ES-I3 (cell line): ENCODE measurements at regions not wholly inside any gene's neighbourhood (a gene's known extent, or its start where the extent isn't known, plus 50 kb on each side); places are given as distances from the start of the nearest gene placed in this dataset.

Experiments used
- H3K36me3 ChIP-seq: 2 replicates; pipeline ENCODE4 v1.6.1; 2013; ENCODE audit warnings: mild to moderate bottlenecking, low read length, control low read depth, moderate library complexity; ENCODE audit not compliant: insufficient read depth
- H3K4me1 ChIP-seq: 2 replicates; pipeline ENCODE4 v1.6.1; 2013; ENCODE audit warnings: mild to moderate bottlenecking, control low read depth, low read length; ENCODE audit not compliant: insufficient read depth
- H3K9ac ChIP-seq: 2 replicates; pipeline ENCODE4 v1.6.1; 2013; ENCODE audit warnings: low read depth, mild to moderate bottlenecking, low read length, moderate library complexity
- H3K9me3 ChIP-seq: 2 replicates; pipeline ENCODE4 v1.6.1; 2013; ENCODE audit warnings: mild to moderate bottlenecking, low read length, moderate library complexity; ENCODE audit not compliant: control insufficient read depth, insufficient read depth

- Histone ChIP-seq H3K9ac (no peak overlapping the region), H3K36me3 (no peaks in the 10 kb centered on the region), H3K4me1 (peaks cover 16% of the 10 kb centered on the region), H3K9me3 (no peaks in the 10 kb centered on the region)
These were observed 179.7 kb upstream of the TOPAZ1 start for GRCh38 chr3:44061961-44062360.

GRCh38 chr3:44065311-44066094 is 176.2 kb upstream of the TOPAZ1 start:
- H3K4me1 ChIP-seq = peaks cover 5% of the 10 kb centered on the region; the same call in 1 of the 2 replicates
- no peak overlapping the region for H3K9ac ChIP-seq
- H3K9me3 ChIP-seq = no peaks in the 10 kb centered on the region
- H3K36me3 ChIP-seq = no peaks in the 10 kb centered on the region

- Histone ChIP-seq H3K9me3 (no peaks in the 10 kb centered on the region), H3K4me1 (peaks cover 3% of the 10 kb centered on the region; the same call in 1 of the 2 replicates), H3K36me3 (no peaks in the 10 kb centered on the region), H3K9ac (no peak overlapping the region)
These were observed 174.9 kb upstream of the TOPAZ1 start for GRCh38 chr3:44066806-44067205.

GRCh38 chr3:44067431-44067830 is 174.3 kb upstream of the TOPAZ1 start:
- H3K36me3 ChIP-seq = no peaks in the 10 kb centered on the region

GRCh38 chr3:44068753-44069152 is 172.9 kb upstream of the TOPAZ1 start:
- Histone ChIP-seq H3K36me3 (no peaks in the 10 kb centered on the region), H3K9me3 (no peaks in the 10 kb centered on the region), H3K4me1 (no peaks in the 10 kb centered on the region), H3K9ac (no peak overlapping the region)

More at GRCh38 chr3:44067431-44067830, 174.3 kb upstream of the TOPAZ1 start:
- H3K9ac ChIP-seq = no peak overlapping the region
- H3K9me3 ChIP-seq = no peaks in the 10 kb centered on the region
- no peaks in the 10 kb centered on the region for H3K4me1 ChIP-seq

GRCh38 chr3:44069276-44069675 is 172.4 kb upstream of the TOPAZ1 start:
- Histone ChIP-seq H3K36me3 (no peaks in the 10 kb centered on the region), H3K9me3 (no peaks in the 10 kb centered on the region), H3K9ac (no peak overlapping the region), H3K4me1 (no peaks in the 10 kb centered on the region; the same call in 1 of the 2 replicates)

- no peak overlapping the region for H3K9ac ChIP-seq
These were observed 170.7 kb upstream of the TOPAZ1 start for GRCh38 chr3:44070841-44071546.

GRCh38 chr3:44072601-44073540 is 168.8 kb upstream of the TOPAZ1 start:
- no peaks in the 10 kb centered on the region for H3K9me3 ChIP-seq
- no peak overlapping the region for H3K9ac ChIP-seq
- H3K36me3 ChIP-seq = no peaks in the 10 kb centered on the region
- peaks cover 13% of the 10 kb centered on the region for H3K4me1 ChIP-seq

More at GRCh38 chr3:44070841-44071546, 170.7 kb upstream of the TOPAZ1 start:
- Histone ChIP-seq H3K36me3 (no peaks in the 10 kb centered on the region), H3K4me1 (peaks cover 2% of the 10 kb centered on the region), H3K9me3 (no peaks in the 10 kb centered on the region)

- Histone ChIP-seq H3K9me3 (no peaks in the 10 kb centered on the region), H3K36me3 (no peaks in the 10 kb centered on the region)
These were observed 167.5 kb upstream of the TOPAZ1 start for GRCh38 chr3:44074181-44074580.

GRCh38 chr3:44076221-44076829 is 165.4 kb upstream of the TOPAZ1 start:
- H3K9me3 ChIP-seq = no peaks in the 10 kb centered on the region
- H3K4me1 ChIP-seq = peaks cover 13% of the 10 kb centered on the region
- no peak overlapping the region; the same call in 1 of the 2 replicates for H3K9ac ChIP-seq
- no peaks in the 10 kb centered on the region for H3K36me3 ChIP-seq

More at GRCh38 chr3:44074181-44074580, 167.5 kb upstream of the TOPAZ1 start:
- H3K9ac ChIP-seq = no peak overlapping the region
- peaks cover 13% of the 10 kb centered on the region for H3K4me1 ChIP-seq

- H3K9me3 ChIP-seq = no peaks in the 10 kb centered on the region
- no peak overlapping the region for H3K9ac ChIP-seq
- peaks cover 13% of the 10 kb centered on the region for H3K4me1 ChIP-seq
- no peaks in the 10 kb centered on the region for H3K36me3 ChIP-seq
These were observed 164.4 kb upstream of the TOPAZ1 start for GRCh38 chr3:44077267-44077666.

- Histone ChIP-seq H3K9me3 (no peaks in the 10 kb centered on the region), H3K36me3 (no peaks in the 10 kb centered on the region), H3K9ac (no peak overlapping the region), H3K4me1 (peaks cover 13% of the 10 kb centered on the region)
These were observed 162.8 kb upstream of the TOPAZ1 start for GRCh38 chr3:44078863-44079262.

- Histone ChIP-seq H3K9ac (no peak overlapping the region), H3K36me3 (no peaks in the 10 kb centered on the region), H3K4me1 (peaks cover 13% of the 10 kb centered on the region), H3K9me3 (no peaks in the 10 kb centered on the region)
These were observed 161.8 kb upstream of the TOPAZ1 start for GRCh38 chr3:44079916-44080315.
